HG03025 (cell line): ENCODE measurements at regions not wholly inside any gene's neighbourhood (a gene's known extent, or its start where the extent isn't known, plus 50 kb on each side); places are given as distances from the start of the nearest gene placed in this dataset.
"Not testable (repeated sequence)": the region's sequence is repeated elsewhere in the genome, so short reads cannot be mapped to it uniquely, and the experiment has no call there.

Experiments used
- ATAC-seq: cut with Tn5 transposase; IDR thresholded peaks from one replicate; pipeline ENCODE4 v1.9.1; 2021; ENCODE audit warnings: mild to moderate bottlenecking, moderate library complexity; ENCODE audit not compliant: unreplicated experiment, low FRiP score

GRCh38 chr2:15749460-15750432, 158.1 kb downstream of the DDX1 start:
- no peak for ATAC-seq

GRCh38 chr2:15750433-15750814, 158.8 kb downstream of the DDX1 start:
- no peak for ATAC-seq

GRCh38 chr2:15750822-15751329, 159.2 kb downstream of the DDX1 start:
- no peak for ATAC-seq

GRCh38 chr2:15751477-15751876, 159.8 kb downstream of the DDX1 start:
- no peak for ATAC-seq

DNA sequence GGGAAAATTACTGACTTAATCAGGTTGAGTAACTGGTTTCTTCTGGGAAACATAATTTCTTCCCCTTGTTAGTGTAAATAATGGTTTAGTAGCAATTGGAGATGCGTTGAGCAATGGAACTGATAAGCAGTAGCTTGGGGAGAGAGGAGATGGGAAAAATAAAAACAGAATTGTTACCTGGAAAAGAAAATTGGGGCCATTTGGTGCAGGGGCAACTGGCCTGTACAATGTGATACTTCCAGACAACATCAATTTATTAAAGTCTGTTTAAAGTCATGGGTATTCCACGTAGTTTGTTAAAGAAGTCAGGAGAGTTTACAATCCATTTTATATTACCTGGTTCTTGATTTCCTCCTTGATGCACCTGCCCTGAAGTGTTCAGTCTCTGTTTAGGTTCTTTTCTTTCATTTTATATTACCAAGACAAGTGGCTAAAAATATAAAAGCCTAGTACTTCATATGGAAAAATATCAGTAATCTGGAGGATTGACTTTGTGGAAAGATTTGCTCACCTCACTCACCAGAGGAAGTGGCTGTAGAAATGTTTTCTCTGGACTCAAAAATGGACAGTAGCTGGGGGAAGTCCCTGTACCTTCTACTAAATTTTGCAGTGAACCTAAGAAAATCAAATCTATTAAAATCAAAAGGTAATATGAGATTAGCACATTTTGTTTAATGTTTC, 161.0 kb downstream of the DDX1 start:
- ATAC-seq: no peak

GRCh38 chr2:15753233-15753798, 161.6 kb downstream of the DDX1 start:
- no peak for ATAC-seq

DNA sequence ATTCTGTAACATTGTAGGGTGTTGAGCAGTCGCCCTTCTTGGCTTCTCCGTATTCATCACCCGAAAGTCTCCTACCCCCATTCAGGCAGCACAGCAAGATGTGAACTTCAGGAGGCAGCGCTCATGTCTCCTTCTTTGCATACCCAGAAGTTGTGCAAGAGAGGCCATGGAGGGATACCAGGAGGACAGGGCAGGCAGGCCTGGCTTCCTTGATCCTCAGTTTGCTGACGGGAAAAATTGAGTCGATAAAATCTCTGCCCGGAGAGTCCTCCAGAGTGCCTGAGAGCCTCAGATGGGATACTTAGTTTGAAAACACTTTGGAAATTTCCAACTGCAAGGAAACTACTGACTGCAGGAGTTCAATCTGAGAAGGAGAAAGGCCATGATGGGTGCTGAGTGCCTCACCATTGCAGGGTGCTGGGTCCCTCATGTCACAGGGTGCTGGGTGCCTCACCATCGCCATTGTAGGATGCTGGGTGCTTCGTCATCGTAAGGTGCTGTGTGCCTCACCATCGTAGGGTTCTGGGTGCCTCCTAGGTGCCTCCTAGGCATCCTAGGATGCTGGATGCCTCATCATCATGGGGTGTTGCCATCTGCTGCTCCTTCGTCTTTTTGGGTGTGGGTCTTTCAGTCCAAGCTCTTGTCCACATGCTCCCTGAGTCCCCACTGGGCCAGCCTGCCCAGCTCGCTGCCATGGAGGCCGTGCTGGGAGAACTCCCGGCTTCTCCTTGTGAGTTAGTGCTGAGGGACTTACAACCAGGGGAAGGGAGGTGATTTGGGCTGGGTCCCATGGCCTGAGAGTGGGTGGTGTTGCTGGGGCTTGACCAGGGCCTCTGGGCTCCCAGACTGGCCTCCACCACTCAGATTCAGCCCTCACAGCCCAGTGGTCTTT, 162.4 kb downstream of the DDX1 start:
- ATAC-seq: no peak

GRCh38 chr2:15754703-15755099, 163.0 kb downstream of the DDX1 start:
- no peak for ATAC-seq

- no peak for ATAC-seq
Observed at GRCh38 chr2:15755528-15755927, 163.9 kb downstream of the DDX1 start.

GRCh38 chr2:15756011-15756550, 164.4 kb downstream of the DDX1 start:
- no peak for ATAC-seq

DNA sequence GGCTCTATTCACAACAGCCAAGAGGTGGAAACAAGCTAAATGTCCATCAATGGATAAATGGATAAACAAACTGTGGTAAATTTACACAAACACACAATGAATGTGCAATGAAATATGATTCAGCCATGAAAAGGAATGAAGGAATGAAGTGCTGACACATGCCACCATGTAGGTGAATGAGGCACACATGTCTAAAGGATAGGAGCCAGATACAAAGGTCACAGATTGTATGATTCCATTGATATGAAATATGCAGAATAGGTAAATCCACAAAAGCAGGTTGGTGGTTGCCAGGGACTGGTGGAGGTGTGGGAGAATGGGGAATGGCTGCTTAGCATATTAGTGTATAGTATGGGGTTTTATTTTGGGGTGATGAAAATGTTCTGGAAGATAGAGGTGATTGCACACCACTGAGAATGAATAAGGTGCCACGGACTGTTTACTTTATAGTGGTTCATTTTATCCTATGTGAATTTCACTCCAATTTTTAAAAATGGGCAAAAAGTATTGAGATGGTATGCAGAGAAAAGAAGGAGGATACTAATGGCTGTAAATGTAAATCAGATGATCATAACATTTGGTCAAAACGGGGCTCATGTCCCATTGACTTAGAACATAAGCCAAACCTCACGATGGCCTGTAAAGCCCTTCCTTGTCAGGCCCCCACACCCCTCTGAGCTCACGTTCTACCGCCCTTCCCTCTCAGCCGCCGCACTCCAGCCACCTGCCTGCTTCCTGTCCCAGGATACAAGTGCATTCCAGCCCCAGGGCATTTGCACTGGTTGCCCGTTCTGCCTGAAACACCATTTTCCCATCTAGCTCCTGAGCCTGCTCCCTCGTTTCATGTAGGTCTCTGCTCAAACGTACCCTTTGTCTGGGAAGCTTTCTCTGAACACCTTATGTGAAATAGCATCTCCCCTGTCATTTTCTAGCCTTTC, 165.5 kb downstream of the DDX1 start:
- ATAC-seq: no peak

DNA sequence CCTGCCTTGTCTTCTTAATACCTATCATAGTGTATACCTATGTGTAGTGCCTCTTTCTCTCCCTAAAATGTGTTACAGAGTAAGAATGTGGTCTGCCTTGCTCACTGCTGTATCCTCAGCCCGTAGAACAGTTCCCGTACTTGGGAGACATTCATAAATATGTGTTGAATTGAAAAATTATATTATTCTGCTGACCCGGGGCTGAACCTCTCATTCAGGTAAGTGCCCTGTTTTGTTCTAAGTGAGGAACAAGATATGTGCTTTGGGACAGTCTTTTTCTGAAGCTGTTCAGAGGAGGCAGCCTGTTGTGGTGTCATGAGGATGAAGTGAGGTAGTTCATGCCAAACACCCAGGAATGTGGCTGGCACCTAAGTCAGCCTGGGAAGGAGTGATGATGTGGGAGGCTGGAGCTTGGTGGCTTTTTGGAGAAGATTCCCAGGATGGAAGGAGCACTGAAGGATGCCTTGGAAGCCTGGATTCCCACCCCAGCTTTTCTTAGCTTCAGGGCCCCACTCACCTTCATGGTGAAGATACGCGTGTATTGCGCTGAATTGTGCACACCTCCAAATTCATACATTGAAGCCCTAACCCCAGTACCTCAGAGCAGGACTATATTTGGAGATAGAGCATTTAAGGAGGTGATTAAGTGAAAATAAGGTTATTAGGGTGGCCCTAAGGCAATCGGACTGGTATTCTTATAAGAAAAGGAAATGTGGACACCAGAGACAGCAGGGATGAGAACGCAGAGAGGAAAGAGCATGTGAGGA, 166.3 kb downstream of the DDX1 start:
- ATAC-seq: no peak

DNA sequence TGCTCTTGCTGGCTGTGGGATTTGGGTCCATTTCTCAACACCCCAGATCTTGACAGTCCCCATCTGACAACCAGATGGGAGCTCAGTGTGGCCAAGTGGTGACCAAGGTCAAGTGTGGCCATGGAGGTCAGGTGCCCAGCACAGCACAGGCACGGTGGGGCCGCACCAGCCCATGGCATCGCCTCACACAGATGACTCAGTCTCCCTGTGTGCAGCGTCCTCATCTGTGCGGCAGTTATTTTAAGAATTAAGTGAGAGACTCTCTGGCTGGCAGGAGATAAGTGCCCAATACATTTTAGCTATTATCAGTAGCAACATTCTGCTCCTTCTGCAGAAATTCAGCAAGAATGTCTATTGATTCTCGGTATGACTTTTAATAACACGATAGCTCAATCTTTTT, 167.2 kb downstream of the DDX1 start:
- ATAC-seq: no peak

DNA sequence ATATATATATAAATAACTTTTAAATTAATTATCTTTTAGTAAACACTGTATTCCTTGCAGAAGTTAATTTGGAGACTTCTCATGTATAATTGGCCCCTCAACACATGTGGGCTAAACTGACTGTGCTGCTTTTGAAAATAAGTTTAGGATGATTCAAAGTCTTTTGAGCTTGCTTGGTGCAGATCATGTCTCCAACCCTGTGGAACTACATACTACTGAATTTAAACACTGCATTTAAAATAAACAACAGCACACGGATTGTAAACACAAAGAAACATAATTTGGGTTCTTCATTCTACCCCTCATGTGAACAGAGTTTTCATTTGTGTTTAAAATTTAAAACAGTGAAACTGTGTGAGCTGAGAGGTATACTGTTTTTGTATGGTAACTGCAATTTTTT, 167.7 kb downstream of the DDX1 start:
- no peak for ATAC-seq

GRCh38 chr2:15759791-15760190, 168.1 kb downstream of the DDX1 start:
- ATAC-seq: not testable (repeated sequence)

- no peak for ATAC-seq
Observed at GRCh38 chr2:15760232-15760910, 168.7 kb downstream of the DDX1 start.

DNA sequence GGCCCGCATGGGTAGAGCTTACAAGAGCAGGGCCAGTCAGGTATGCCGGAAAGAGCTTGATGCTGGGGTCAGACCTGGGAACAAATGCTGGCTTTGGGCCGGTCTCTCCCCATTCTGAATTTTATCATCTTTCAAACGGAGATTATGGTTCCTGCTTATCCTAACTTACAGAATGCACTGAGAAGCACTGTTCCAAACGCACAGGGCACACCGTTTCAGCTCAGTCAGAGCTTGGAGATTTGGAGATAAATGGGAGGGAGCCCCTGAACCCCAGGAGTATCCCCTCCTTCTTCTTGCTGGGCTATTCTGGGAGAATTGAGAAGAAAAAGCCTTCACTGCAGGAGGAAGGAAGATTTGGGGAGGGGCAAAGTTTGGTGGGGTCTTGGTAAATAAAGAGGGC, 169.4 kb downstream of the DDX1 start:
- ATAC-seq: no peak

GRCh38 chr2:15761910-15762309, 170.2 kb downstream of the DDX1 start:
- no peak for ATAC-seq
